OCI-LY1 (cell line): ENCODE measurements at regions not wholly inside any gene's neighbourhood (a gene's known extent, or its start where the extent isn't known, plus 50 kb on each side); places are given as distances from the start of the nearest gene placed in this dataset.

Source experiments
- H2AFZ ChIP-seq: fragments of 200-600 bp; sonication (generic), shearing (Covaris generic); 2 replicates; pipeline ENCODE4 v1.6.0; 2014; ENCODE audit warnings: antibody characterized with exemption, mild to moderate bottlenecking, low read length
- H3F3A ChIP-seq: fragments of 200-600 bp; sonication (generic), shearing (Covaris generic); 2 replicates; pipeline ENCODE4 v1.6.0; 2014; ENCODE audit warnings: mild to moderate bottlenecking, antibody characterized with exemption, low read length, moderate library complexity; ENCODE audit not compliant: insufficient read depth
- H3K27ac ChIP-seq: fragments of 200-600 bp; sonication (generic); 2 replicates; pipeline ENCODE4 v1.5.1; 2014; ENCODE audit warnings: low read length, mixed run types, mild to moderate bottlenecking, low read depth; ENCODE audit not compliant: poor library complexity, severe bottlenecking
- H3K27me3 ChIP-seq: fragments of 200-600 bp; sonication (generic); 2 replicates; pipeline ENCODE4 v1.6.0; 2014; ENCODE audit warnings: antibody characterized with exemption, mild to moderate bottlenecking, low read length, moderate library complexity; ENCODE audit not compliant: insufficient read depth
- H3K36me3 ChIP-seq: fragments of 200-600 bp; sonication (generic); 2 replicates; pipeline ENCODE4 v1.6.1; 2014; ENCODE audit warnings: mild to moderate bottlenecking, antibody characterized with exemption, low read length, moderate library complexity, mixed read lengths; ENCODE audit not compliant: insufficient read depth
- H3K4me1 ChIP-seq: fragments of 200-600 bp; sonication (generic); 2 replicates; pipeline ENCODE4 v1.5.1; 2014; ENCODE audit warnings: mild to moderate bottlenecking, low read length, moderate library complexity; ENCODE audit not compliant: insufficient read depth, severe bottlenecking
- H3K4me2 ChIP-seq: fragments of 200-600 bp; sonication (generic), shearing (Covaris generic); 2 replicates; pipeline ENCODE4 v1.6.1; 2014; ENCODE audit warnings: low read length
- H3K4me3 ChIP-seq: fragments of 200-600 bp; sonication (generic); 2 replicates; pipeline ENCODE4 v1.5.1; 2014; ENCODE audit warnings: low read length, low read depth, mild to moderate bottlenecking, mixed read lengths; ENCODE audit not compliant: poor library complexity, severe bottlenecking
- H3K79me2 ChIP-seq: fragments of 200-600 bp; shearing (Covaris generic); 2 replicates; pipeline ENCODE4 v1.6.1; 2016; ENCODE audit warnings: mixed run types, low read length, mixed read lengths; ENCODE audit not compliant: insufficient read depth
- H3K9ac ChIP-seq: fragments of 200-600 bp; sonication (generic), shearing (Covaris generic); 2 replicates; pipeline ENCODE4 v1.6.1; 2014; ENCODE audit warnings: mild to moderate bottlenecking, low read length, mixed read lengths
- H3K9me2 ChIP-seq: fragments of 200-600 bp; sonication (generic), shearing (Covaris generic); 2 replicates; pipeline ENCODE4 v1.6.1; 2014; ENCODE audit warnings: low read depth, mild to moderate bottlenecking, low read length, mixed read lengths
- H3K9me3 ChIP-seq: fragments of 200-600 bp; shearing (Covaris generic); 2 replicates; pipeline ENCODE4 v1.6.1; 2014; ENCODE audit warnings: low read length, mixed read lengths
- H4K20me1 ChIP-seq: fragments of 200-600 bp; sonication (generic), shearing (Covaris generic); 2 replicates; pipeline ENCODE4 v1.6.0; 2016; ENCODE audit warnings: mild to moderate bottlenecking, low read length; ENCODE audit not compliant: insufficient read depth
- CTCF ChIP-seq: fragments of 200-600 bp; sonication (generic), shearing (Covaris generic); IDR thresholded peaks from 2 replicates; pipeline ENCODE4 v1.5.1; 2017; ENCODE audit warnings: mild to moderate bottlenecking, antibody characterized with exemption, low read length, moderate library complexity, mixed read lengths
- EZH2 ChIP-seq: fragments of 200-600 bp; sonication (generic), shearing (Covaris generic); IDR thresholded peaks from 2 replicates; pipeline ENCODE4 v1.8.0; 2017; ENCODE audit warnings: borderline replicate concordance, mixed run types, mild to moderate bottlenecking, antibody characterized with exemption, low read length, moderate library complexity, mixed read lengths

DNA sequence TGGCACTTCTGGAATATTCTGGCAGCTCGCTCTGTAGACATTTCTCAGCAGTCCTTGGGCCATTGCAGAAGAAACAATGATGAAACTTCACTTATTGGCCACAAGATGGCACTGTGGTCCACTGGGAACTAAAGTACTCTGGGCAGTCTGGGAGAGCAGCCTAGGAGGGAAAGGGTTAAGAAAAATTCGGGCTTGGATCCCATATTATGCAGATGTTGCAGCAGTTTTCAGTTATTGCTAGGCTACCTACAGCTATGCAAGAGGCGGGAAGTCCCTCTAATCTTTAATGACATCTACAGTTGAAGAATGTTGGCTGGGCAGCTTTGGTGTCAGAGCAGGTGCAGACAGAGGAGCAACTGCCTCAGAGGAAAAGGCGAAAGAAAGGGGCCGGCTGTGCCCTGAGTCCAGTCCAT is 201.7 kb upstream of the PRSS58 start:
- no peak overlapping the region for H3K27ac ChIP-seq
- H3K4me1 ChIP-seq, result no peaks in the 10 kb centered on the region
- no peaks in the 10 kb centered on the region for H3K9me3 ChIP-seq
- no peak overlapping the region for H2AFZ ChIP-seq
- no peak overlapping the region for H3K4me2 ChIP-seq
- no peaks in the 10 kb centered on the region for H3K79me2 ChIP-seq
- no peak overlapping the region for H3K4me3 ChIP-seq
- no peaks in the 10 kb centered on the region for H3K9me2 ChIP-seq
- no peaks in the 10 kb centered on the region for H3F3A ChIP-seq
- no peaks in the 10 kb centered on the region for H3K36me3 ChIP-seq
- no peak overlapping the region for H3K9ac ChIP-seq
- TF ChIP-seq CTCF (peak; percentile 89), EZH2 (no peak)
- peaks cover 8% of the 10 kb centered on the region; the same call in 1 of the 2 replicates for H3K27me3 ChIP-seq
- H4K20me1 ChIP-seq, result no peaks in the 10 kb centered on the region

DNA sequence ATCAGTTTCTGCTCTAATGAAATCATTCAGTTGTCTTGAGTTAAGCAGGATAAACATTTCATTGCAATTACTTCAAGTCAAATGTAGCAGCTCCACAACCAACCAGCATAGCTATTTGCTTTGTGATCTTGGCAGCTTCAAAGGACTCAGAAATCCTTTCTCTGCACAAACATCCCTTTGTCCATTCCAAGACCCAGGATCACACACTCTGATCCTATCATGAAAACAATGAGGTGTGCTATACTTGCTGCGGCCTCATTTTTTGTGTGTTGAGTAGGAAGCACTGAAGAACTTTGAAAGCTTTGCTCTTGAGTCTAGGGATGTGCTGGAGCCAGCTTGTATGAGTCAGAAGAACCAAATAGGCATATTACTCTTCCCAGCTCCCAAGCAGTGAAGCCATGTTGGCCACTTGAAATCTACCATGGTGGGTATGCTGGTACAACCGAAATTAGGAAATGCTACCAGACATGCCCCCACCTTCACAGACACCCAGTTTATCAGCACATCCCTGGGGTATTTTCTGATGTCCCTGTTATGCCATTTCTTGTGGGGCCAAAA is 199.4 kb upstream of the PRSS58 start:
- H3K27ac ChIP-seq, result no peak overlapping the region
- no peaks in the 10 kb centered on the region for H4K20me1 ChIP-seq
- H3K36me3 ChIP-seq, result no peaks in the 10 kb centered on the region
- no peaks in the 10 kb centered on the region for H3K79me2 ChIP-seq
- H3K4me3 ChIP-seq, result no peak overlapping the region
- H3K27me3 ChIP-seq, result peaks cover 15% of the 10 kb centered on the region; the same call in 1 of the 2 replicates
- H3K9ac ChIP-seq, result no peak overlapping the region
- H3K9me2 ChIP-seq, result no peaks in the 10 kb centered on the region
- no peaks in the 10 kb centered on the region for H3F3A ChIP-seq
- no peak overlapping the region for H2AFZ ChIP-seq
- no peak overlapping the region for H3K4me2 ChIP-seq
- no peaks in the 10 kb centered on the region for H3K4me1 ChIP-seq
- H3K9me3 ChIP-seq, result no peaks in the 10 kb centered on the region
- TF ChIP-seq CTCF (no peak), EZH2 (no peak)

DNA sequence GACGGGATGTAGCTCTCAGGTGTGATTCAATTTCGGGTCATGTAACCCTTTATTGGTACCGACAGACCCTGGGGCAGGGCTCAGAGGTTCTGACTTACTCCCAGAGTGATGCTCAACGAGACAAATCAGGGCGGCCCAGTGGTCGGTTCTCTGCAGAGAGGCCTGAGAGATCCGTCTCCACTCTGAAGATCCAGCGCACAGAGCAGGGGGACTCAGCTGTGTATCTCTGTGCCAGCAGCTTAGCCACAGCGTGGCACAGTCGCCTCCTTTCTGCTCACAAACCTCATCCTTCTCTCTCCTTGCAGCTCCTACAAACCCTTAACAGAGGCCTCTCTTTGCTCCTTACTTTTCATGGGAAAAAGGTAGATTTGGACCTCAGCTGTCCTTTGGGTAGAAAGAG is 197.5 kb upstream of the PRSS58 start:
- no peaks in the 10 kb centered on the region for H3K79me2 ChIP-seq
- H3K36me3 ChIP-seq, result no peaks in the 10 kb centered on the region
- TF ChIP-seq EZH2 (no peak), CTCF (no peak)
- H3K9ac ChIP-seq, result no peak overlapping the region
- H3F3A ChIP-seq, result no peaks in the 10 kb centered on the region
- H3K4me3 ChIP-seq, result no peak overlapping the region
- H3K27ac ChIP-seq, result no peak overlapping the region
- H3K9me2 ChIP-seq, result no peaks in the 10 kb centered on the region
- no peak overlapping the region for H3K4me2 ChIP-seq
- H3K27me3 ChIP-seq, result peaks cover 15% of the 10 kb centered on the region; the same call in 1 of the 2 replicates
- H3K9me3 ChIP-seq, result no peaks in the 10 kb centered on the region
- H4K20me1 ChIP-seq, result no peaks in the 10 kb centered on the region
- H3K4me1 ChIP-seq, result no peaks in the 10 kb centered on the region
- H2AFZ ChIP-seq, result no peak overlapping the region
